GM12874 (cell line): ENCODE measurements at regions not wholly inside any gene's neighbourhood (a gene's known extent, or its start where the extent isn't known, plus 50 kb on each side); places are given as distances from the start of the nearest gene placed in this dataset.

ENCODE experiments used
- TF ChIP-seq, protein P1 (sequence below): IDR thresholded peaks from 2 replicates; pipeline ENCODE4 v1.5.1; 2011; ENCODE audit warnings: low read depth, mild to moderate bottlenecking, control low read depth, low read length, moderate library complexity; ENCODE audit not compliant: insufficient read depth

DNA sequence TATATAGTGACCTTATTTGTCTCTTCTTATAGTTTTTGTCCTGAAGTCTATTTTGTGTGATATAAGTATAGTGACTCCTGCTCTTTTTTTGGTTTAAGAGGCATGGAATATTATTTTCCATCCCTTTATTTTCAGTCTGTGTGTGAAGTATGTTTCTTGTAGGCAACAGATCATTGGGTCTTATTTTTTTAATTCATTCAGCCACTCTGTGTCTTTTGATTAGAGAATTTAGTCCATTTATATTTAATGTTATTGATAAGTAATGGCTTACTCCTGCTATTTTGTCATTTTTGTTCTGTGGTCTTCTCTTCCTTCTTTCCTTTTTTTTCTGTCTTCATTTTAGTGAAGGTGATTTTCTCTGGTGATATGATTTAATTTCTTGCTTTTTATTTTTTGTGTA is 51.4 kb upstream of the TOP1 start:
- TF ChIP-seq, protein P1, sequence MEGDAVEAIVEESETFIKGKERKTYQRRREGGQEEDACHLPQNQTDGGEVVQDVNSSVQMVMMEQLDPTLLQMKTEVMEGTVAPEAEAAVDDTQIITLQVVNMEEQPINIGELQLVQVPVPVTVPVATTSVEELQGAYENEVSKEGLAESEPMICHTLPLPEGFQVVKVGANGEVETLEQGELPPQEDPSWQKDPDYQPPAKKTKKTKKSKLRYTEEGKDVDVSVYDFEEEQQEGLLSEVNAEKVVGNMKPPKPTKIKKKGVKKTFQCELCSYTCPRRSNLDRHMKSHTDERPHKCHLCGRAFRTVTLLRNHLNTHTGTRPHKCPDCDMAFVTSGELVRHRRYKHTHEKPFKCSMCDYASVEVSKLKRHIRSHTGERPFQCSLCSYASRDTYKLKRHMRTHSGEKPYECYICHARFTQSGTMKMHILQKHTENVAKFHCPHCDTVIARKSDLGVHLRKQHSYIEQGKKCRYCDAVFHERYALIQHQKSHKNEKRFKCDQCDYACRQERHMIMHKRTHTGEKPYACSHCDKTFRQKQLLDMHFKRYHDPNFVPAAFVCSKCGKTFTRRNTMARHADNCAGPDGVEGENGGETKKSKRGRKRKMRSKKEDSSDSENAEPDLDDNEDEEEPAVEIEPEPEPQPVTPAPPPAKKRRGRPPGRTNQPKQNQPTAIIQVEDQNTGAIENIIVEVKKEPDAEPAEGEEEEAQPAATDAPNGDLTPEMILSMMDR, result no peak

DNA sequence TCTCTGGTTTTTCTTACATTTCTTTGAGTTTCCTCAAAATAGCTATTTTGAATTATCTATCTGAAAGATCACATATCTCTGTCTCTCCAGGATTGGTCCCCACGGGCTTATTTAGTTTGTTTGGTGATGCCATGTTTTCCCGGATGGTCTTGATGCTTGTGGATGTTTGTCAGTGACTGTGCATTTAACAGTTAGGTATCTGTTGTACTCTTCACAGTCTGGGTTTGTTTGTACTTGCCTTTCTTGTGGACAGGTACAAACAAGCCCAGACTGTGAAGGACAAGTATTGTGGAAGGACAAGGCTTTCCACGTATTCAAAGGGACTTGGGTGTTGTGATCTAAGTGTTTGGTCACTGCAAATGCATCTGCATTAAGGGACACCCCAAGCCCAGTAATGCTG is 49.9 kb upstream of the TOP1 start:
- TF ChIP-seq, protein P1, result no peak
